CD4-positive, alpha-beta T cell treated with Interleukin-6 for 4 hours (primary cell): ENCODE measurements at regions not wholly inside any gene's neighbourhood (a gene's known extent, or its start where the extent isn't known, plus 50 kb on each side); places are given as distances from the start of the nearest gene placed in this dataset.
"Not testable (repeated sequence)": the region's sequence is repeated elsewhere in the genome, so short reads cannot be mapped to it uniquely, and the experiment has no call there.

Experiments used
- DNase-seq: peaks from one replicate; pipeline ENCODE4 v3.0.0-alpha.2; 2020; ENCODE audit warnings: mixed read lengths

- no peak for DNase-seq
Observed at GRCh38 chr16:59658572-59658971, 924.5 kb upstream of the GOT2 start.

DNA sequence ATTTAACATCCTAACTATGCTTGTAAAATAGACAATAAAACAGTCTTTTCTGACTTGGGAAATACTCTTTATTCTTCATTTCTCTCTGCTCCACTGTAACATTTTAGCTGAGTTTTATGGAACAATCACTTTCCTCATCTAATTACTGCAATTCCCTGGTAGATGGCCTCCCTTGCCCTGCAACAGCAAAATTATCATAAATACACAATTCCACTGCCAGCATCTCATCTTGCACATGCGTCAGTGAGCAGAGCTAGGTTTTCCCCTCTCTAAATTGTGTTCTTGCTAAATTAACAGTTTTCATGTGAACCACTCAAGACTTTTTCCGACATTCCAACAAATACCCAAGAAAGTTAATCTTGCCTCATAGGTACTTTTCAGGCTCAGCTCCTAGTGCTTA, 920.9 kb upstream of the GOT2 start:
- no peak for DNase-seq

DNA sequence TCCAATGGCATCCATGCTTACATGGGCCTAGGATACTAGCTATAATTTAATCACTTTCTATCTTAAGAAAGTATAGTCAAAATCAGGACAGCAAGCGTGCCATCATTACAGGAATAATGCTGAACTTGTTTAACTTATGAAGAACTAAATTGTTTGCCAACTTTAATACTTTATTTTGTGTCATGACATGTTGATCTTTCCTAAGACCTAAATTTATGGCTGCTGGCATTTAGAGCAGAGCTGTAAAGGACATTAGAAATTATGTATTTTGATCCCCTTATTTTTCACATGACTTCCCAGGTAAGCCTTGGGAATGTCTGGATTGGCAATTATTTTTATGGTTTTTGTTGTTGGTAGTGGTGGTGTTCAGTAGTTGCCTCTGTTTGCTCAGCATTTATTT, 920.3 kb upstream of the GOT2 start:
- no peak for DNase-seq

DNA sequence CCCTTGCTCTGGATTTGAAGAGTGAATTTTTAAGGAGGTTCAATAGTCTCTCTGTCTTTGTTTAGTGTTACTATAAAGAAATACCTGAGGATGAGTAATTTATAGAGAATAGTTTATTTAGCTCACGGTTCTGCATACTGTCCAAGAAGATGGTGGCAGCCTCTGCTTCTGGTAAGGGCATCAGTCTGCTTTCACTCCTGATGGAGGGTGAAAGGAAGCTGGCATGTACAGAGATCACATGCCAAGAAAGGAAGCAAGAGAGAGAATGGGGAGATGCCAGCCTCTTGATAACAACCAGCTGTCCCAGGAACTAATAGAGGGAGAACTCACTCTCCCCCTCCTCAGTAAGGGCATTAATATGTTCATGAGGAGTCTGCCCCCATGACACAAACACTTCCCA, 917.5 kb upstream of the GOT2 start:
- no peak for DNase-seq

DNA sequence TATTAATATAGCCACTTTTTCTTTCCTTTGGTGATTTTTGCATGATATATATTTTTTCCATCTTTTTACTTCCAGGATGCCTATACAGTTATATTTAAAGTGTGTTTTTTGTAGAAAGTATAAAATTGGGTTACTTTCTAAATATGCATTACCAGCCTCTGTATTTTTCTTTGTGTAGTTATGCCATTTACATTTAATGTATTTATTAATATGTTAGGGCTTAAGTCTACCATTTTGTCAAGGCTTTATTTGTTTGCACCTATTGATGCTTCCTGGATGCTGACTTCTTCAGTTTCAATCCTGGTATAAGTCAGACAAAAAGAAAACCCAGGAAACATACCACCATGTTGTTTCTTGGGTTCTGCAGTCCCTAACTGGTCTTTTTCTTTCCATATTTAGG, 911.1 kb upstream of the GOT2 start:
- no peak for DNase-seq

GRCh38 chr16:59635674-59636073, 901.6 kb upstream of the GOT2 start:
- no peak for DNase-seq

DNA sequence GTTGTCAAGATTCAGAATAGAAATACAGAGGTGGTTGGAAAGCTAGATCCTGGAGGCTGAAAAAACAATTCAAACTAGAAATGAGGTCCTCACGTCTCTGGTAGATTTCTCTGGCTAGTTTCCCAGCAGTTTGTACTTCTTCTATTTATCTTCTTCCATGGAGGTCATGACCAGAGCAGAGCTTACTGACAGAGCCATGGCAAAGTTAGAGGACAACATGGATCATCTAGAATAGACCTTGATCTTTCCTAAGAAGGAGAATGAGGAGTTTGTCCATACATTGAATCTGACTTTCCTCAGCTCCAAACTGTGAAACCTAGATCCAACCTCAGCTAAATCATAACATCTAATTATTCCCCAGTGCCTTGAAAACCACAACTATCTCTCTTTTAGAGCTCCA, 900.8 kb upstream of the GOT2 start:
- no peak for DNase-seq

- no peak for DNase-seq
Observed at GRCh38 chr16:59634004-59634579, 900.0 kb upstream of the GOT2 start.

DNA sequence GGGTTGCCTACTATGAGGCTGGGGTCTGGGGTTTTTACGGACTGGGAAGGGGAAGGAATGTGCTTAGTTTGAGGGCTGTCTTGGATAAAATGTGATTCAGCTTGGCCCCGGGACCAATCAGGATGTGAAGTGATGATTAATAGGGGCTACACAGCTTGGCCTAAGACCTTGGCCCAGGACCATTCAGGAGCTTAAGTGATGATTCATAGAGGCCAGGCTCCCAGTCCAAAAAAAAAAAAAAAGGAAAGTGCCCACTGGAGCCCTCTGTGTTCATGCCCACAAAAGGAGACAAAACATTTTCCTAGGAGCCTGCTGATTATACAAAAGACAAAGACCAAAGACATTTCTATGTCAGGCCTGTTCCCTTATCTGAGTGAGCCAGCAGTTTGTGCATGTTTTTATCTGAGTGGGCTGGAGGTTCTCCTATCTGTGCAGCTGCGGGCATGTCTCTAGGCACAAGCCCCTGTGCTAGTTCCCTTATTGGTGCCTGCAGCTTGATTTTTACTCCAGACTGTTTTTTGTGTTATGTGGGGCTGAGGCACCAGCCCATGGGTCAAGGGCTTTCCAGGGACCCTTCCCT, 898.2 kb upstream of the GOT2 start:
- DNase-seq = no peak

DNA sequence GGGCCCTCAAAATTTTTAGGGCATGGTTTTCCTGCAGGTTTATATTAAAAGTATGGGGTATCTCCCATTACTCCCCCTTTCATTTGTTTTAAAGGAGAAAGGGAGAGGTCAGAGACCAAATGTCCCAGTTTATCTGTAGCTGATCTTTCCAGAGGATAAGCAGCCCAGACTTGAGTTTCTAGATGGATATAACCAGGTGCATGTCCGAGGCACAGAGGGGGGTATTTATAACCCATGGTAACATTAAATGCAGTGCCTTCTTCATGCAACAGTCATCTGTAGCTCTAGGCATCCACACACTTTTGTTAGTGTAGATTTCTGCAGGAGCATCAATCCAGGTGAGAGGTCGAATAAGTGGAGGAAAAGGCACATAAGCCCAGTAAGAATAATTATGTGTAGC, 890.3 kb upstream of the GOT2 start:
- not testable (repeated sequence) for DNase-seq

DNA sequence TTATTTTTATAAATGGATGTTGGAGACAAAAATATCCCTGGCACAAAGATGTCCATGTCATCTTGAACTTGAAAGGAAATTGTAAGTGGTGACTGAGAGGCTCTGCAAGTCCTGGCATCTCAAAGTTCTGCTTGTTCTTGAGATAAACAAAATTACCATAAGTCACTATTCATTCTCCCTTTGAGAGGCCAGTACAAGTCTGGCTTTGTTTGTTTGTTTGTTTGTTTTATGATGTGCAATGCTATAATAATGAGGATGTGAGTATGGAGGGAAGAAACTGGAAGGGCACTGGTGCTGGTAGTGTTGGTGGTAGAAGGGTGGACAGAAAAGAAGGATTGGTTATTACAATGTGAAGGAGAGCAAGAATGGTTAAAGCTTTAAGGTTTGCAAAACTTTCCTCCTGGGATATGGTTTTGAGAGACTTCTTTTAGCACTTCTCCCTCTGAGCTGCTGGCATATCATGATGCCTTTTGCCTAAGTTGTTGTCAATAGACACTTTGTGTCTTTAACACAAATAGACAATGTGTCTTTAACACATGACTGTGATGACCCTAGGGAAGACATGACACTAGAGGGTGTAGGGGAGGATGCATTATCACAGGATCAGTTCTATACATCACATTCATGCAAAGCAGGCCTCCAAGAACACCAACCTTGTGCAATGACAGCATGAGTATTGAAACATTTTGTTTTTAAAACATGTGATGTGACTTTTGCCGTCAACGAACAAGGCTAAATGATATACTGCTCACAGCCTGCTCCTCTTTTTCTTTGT, 880.5 kb upstream of the GOT2 start:
- no peak for DNase-seq

DNA sequence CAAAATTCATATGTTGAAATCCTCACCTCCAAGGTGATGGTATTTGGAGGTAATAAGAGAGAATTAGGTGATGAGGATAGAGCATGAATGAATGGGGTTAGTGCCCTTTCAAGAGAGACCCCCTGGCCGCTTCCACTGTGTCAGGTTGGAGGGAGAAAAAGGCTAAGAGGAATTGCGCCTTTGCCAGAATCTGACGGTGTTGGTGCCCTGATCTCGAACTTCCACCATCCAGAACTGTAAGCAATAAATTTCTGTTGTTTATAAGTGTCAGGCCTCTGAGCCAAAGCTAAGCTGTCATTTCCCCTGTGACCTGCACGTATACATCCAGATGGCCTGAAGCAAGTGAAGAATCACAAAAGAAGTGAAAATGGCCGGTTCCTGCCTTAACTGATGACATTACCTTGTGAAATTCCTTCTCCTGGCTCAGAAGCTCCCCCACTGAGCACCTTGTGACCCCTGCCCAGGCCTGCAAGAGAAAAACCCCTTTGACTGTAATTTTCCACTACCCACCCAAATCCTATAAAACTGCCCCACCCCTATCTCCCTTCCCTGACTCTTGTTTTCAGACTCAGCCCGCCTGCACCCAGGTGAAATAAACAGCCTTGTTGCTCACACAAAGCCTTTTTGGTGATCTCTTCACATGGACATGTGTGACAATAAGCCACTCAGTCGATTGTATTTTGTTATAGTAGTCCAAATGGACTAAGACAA, 878.9 kb upstream of the GOT2 start:
- not testable (repeated sequence) for DNase-seq

DNA sequence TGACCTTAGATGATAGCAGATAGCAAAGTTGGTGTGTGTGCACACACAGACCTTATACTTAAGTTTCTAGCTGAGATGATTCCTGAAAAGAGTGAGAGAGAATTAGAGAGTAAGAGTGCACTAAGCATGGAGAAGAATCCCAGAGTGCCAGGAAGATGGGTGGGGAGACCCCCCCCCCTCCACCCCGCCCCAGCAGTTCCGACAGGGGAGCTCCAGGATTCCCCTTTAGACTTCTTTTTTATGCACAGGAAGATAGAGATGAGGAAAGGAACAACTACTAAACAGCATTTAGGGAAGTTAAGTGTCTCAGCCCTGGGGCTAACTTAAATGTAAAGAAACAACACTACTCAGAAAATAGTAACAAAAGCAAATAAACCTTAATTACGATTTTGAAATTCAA, 878.0 kb upstream of the GOT2 start:
- DNase-seq = no peak

DNA sequence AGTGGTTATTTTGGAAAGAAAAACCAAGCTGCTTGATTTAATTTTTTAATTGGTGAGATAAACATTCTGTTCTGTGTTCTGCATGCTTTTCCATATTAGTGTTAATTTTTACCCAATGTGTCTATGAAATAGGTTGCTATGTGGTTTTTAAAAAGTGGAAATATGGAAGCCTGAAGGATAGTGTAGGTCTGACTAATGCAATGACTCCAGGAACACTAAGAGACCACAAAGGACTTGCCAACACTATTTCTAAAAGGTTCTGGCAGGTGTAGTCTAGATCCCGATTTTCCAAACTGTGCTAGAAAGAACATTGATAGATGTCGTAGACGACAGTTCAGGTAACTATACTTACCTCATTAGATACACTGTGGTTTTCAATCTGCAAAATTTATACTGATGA, 877.4 kb upstream of the GOT2 start:
- DNase-seq = no peak

DNA sequence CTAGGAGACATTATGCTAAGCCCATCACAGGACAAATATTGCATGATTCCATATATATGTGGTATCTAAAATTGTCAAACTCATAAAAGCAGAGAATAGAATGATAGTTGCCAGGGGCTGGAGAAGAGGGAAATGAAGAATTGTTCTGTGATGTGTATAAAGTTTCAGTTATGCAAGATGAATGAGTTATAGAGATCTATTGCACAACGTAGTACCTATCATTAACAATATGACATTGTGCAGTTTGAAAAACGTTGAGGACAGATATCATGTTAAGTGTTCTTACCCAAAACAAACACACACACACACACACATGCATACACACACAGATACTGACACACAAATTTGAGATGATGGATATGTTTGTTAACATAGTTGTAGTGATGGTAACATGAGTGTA, 871.6 kb upstream of the GOT2 start:
- no peak for DNase-seq

GRCh38 chr16:59604354-59604753, 870.2 kb upstream of the GOT2 start:
- DNase-seq = no peak

GRCh38 chr16:59601452-59601851, 867.3 kb upstream of the GOT2 start:
- DNase-seq = no peak

DNA sequence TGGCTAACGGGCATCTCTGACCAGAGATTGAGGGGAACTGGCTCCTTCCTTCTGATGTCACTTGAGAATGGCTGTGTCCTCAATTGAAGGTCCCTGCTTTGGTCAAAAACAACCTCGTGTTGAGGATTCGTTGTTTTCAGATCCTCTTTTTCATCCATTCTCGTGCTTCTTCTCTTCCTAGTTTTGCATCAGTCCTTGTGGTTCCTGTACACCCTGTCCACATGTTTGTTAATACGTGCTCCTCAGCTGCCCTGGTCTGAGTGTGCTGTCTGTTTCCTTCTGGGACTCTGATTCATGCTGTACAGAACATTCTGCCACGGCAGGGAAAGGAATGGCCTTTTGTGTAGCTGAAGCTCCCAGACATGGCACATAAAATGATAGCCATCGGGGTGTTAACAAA, 863.2 kb upstream of the GOT2 start:
- DNase-seq = no peak

DNA sequence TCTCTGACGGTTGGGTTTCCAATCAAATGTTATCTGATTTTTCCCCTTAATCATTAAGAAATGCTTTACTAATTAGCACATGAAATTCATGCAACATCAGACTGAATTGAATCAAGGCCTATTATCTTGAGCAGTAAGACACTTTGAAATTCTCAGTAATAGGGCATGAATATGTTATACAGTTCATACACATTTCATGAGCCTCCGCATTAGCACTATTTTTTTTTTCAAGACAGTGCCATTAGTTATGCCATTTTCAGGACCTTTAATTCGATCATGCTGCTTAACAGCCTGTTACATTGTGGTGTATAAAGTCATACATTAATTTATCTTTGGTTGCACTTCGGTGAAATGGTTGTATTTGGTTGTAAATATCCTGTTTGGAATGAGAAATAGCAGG, 862.6 kb upstream of the GOT2 start:
- no peak for DNase-seq

GRCh38 chr16:59593194-59593661, 859.1 kb upstream of the GOT2 start:
- no peak for DNase-seq

DNA sequence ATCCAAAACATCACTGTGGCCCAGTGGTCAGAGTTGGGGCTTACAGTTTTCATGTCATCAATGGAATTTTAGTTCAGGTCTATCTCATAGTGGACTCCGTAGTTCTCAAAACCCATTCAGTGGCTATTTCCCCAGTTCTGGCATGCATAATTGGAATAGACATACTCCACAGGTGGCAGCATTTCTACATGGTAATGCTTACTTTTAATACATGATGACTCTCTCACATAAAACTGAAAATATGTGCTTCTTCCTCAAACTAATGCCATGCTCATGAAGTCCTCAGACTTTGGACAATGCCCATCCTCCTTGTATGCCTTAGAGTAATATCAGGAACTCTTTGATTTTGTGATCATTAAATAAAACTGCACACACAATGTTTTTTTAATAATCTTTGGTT, 857.4 kb upstream of the GOT2 start:
- DNase-seq = no peak

GRCh38 chr16:59590845-59591244, 856.7 kb upstream of the GOT2 start:
- DNase-seq = no peak

DNA sequence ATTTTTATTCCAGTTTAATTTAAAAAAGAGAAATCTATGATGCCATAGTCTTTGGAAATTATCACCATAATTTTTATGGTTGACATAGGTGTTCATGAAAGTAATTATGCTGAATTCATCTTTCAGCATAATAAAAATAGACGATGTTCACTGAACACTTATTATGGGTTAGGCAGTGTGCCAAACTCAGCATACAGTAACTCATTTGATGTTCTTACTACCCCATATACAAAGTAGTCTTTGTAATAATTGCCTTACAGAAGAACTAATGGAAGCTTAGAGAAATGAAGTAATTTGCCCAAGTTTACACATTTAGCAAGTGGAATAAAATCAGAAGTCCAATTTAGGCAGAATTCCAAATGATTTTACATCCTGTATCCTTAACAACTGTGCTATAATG, 852.2 kb upstream of the GOT2 start:
- no peak for DNase-seq

DNA sequence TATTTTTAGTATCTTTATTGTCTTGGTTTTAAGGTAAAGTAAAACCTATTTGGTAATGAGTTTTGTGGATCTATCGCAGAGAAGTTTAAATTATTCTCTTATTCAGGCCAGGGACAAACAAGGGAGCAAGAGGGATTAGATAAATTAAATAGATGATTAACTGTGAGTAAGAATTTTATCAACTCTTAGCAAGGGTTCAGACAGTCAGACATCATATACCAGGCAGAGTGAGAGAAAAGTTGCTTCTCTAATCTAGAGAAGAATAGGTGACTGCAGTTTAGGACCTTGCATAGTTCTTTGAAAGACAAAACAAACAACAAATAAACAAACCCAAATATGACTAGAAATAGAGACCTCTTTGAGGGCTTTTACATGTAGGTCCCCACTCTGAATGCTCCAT, 840.2 kb upstream of the GOT2 start:
- no peak for DNase-seq
